IMR-90 (cell line): ENCODE measurements at regions not wholly inside any gene's neighbourhood (a gene's known extent, or its start where the extent isn't known, plus 50 kb on each side); places are given as distances from the start of the nearest gene placed in this dataset.

Experiments used
- ATAC-seq: fragments of 200-7000 bp; cut with Tn5 transposase; 2 replicates; pipeline ENCODE4 v1.9.1; 2020; ENCODE audit warnings: low read depth, mild to moderate bottlenecking, moderate library complexity
- BruUV-seq: library from RNA; stranded (reverse); fragments of 400-500 nt; replicated peaks from 2 replicates; lab custom pipeline; 2021; lab: Mats Ljungman, UMichigan
- CTCF ChIA-PET: fragments of 300-600 bp; formaldehyde crosslinking; extraction: SDS; loops from one replicate; lab custom pipeline; 2021; ENCODE audit warnings: antibody characterized with exemption; lab: Yijun Ruan, JAX
- POLR2A ChIA-PET: fragments of 300-600 bp; sonication (Branson Sonifier 250); formaldehyde crosslinking; loops from one replicate; lab custom pipeline; 2022; ENCODE audit warnings: antibody characterized with exemption; ENCODE audit not compliant: unreplicated experiment; lab: Charles Lee
- DNase-seq: peaks from one replicate; pipeline ENCODE4 v3.0.0; 2013
- H2AFZ ChIP-seq: replicated peaks from 2 replicates; pipeline ENCODE3; 2013; ENCODE audit warnings: low read length, mild to moderate bottlenecking; ENCODE audit not compliant: poor library complexity
- H2AK5ac ChIP-seq: 2 replicates; pipeline ENCODE4 v1.6.1; 2013; ENCODE audit warnings: low read depth, low read length, inconsistent platforms
- H2AK9ac ChIP-seq: replicated peaks from 2 replicates; pipeline ENCODE3; 2013; ENCODE audit warnings: mild to moderate bottlenecking, low read depth, low read length, moderate library complexity; ENCODE audit not compliant: poor library complexity
- H2BK120ac ChIP-seq: 2 replicates; pipeline ENCODE4 v1.6.1; 2013; ENCODE audit warnings: low read depth, low read length, inconsistent platforms
- H2BK15ac ChIP-seq: 3 replicates; pipeline ENCODE4 v1.6.1; 2013; ENCODE audit warnings: low read depth, low read length, inconsistent platforms
- H2BK20ac ChIP-seq: 2 replicates; pipeline ENCODE4 v1.6.1; 2013; ENCODE audit warnings: low read depth, mild to moderate bottlenecking, inconsistent platforms, low read length, moderate library complexity
- H2BK5ac ChIP-seq: 2 replicates; pipeline ENCODE4 v1.6.1; 2013; ENCODE audit warnings: mild to moderate bottlenecking, low read depth, low read length, inconsistent platforms; ENCODE audit not compliant: poor library complexity, severe bottlenecking
- H3K14ac ChIP-seq: replicated peaks from 2 replicates; pipeline ENCODE4 v1.6.1; 2013; ENCODE audit warnings: low read depth, low read length, inconsistent platforms
- H3K18ac ChIP-seq: 2 replicates; pipeline ENCODE4 v1.6.1; 2013; ENCODE audit warnings: low read depth, low read length, control low read depth
- H3K23ac ChIP-seq: 2 replicates; pipeline ENCODE4 v1.6.1; 2013; ENCODE audit warnings: low read depth, low read length, inconsistent platforms
- H3K27ac ChIP-seq: 2 replicates; pipeline ENCODE4 v1.5.1; 2013; ENCODE audit warnings: mild to moderate bottlenecking, control low read depth, low read length; ENCODE audit not compliant: insufficient read depth
- H3K27me3 ChIP-seq: 2 replicates; pipeline ENCODE4 v1.6.1; 2013; ENCODE audit warnings: low read length; ENCODE audit not compliant: control insufficient read depth, insufficient read depth
- H3K36me3 ChIP-seq: 2 replicates; pipeline ENCODE4 v1.6.1; 2013; ENCODE audit warnings: low read length, mixed read lengths; ENCODE audit not compliant: control insufficient read depth, insufficient read depth
- H3K4ac ChIP-seq: 2 replicates; pipeline ENCODE4 v1.6.1; 2013; ENCODE audit warnings: low read depth, low read length, inconsistent platforms
- H3K4me1 ChIP-seq: 2 replicates; pipeline ENCODE4 v1.6.1; 2013; ENCODE audit warnings: low read length, mixed read lengths; ENCODE audit not compliant: control insufficient read depth, insufficient read depth
- H3K4me2 ChIP-seq: 2 replicates; pipeline ENCODE4 v1.6.1; 2013; ENCODE audit warnings: low read depth, mild to moderate bottlenecking, control low read depth, low read length, moderate library complexity
- H3K4me3 ChIP-seq: 2 replicates; pipeline ENCODE4 v1.5.1; 2013; ENCODE audit warnings: low read depth, mild to moderate bottlenecking, control low read depth, low read length, moderate library complexity; ENCODE audit not compliant: insufficient read depth
- H3K56ac ChIP-seq: 2 replicates; pipeline ENCODE4 v1.6.1; 2013; ENCODE audit warnings: low read length, inconsistent platforms; ENCODE audit not compliant: insufficient read depth; ENCODE audit errors: extremely low read depth
- H3K79me1 ChIP-seq, 2 experiments: 2 replicates each; pipeline ENCODE4 v1.6.1; 2013; ENCODE audit warnings: low read length in 2 of 2, inconsistent platforms in 1 of 2, low read depth in 1 of 2
- H3K9ac ChIP-seq: 2 replicates; pipeline ENCODE4 v1.6.1; 2013; ENCODE audit warnings: low read depth, low read length, control low read depth
- H3K9me1 ChIP-seq: 2 replicates; pipeline ENCODE4 v1.6.1; 2013; ENCODE audit warnings: low read length, inconsistent platforms; ENCODE audit not compliant: insufficient read depth
- H3K9me3 ChIP-seq: 2 replicates; pipeline ENCODE4 v1.6.1; 2013; ENCODE audit warnings: low read length; ENCODE audit not compliant: control insufficient read depth, insufficient read depth
- H4K20me1 ChIP-seq: 2 replicates; pipeline ENCODE4 v1.6.1; 2013; ENCODE audit warnings: low read length, inconsistent platforms; ENCODE audit not compliant: insufficient read depth
- H4K5ac ChIP-seq: 2 replicates; pipeline ENCODE4 v1.6.1; 2013; ENCODE audit warnings: mild to moderate bottlenecking, low read depth, low read length, control low read depth
- H4K8ac ChIP-seq, 2 experiments: 2 replicates each; pipeline ENCODE4 v1.6.1; 2013; ENCODE audit warnings: low read depth in 2 of 2, low read length in 2 of 2, control low read depth in 1 of 2, inconsistent platforms in 1 of 2
- H4K91ac ChIP-seq: 2 replicates; pipeline ENCODE4 v1.6.1; 2013; ENCODE audit warnings: low read depth, low read length, inconsistent platforms; ENCODE audit not compliant: insufficient read depth
- NFE2L2 ChIP-seq: fragments of 150-350 bp; IDR thresholded peaks from 2 replicates; pipeline ENCODE4 v1.6.1; 2016; ENCODE audit warnings: low read depth, mild to moderate bottlenecking, low read length
- WGBS, 2 experiments: methylation state at CpG; one replicate each; pipeline versions ENCODE4 v1.1.5 to v1.1.7; 2013; ENCODE audit warnings: missing lambda C conversion rate in 2 of 2; ENCODE audit not compliant: insufficient read length in 1 of 2; ENCODE audit errors: extremely low coverage in 2 of 2; 5-methylcytosine and 5-hydroxymethylcytosine counted together
- dilution Hi-C: fragments of 300-500 bp; cut with HindIII; formaldehyde crosslinking; loops from one replicate; pipeline ENCODE4 v1.14.3; 2018; ENCODE audit warnings: low sequenced_read_pairs; ENCODE audit not compliant: unreplicated experiment
- in situ Hi-C: fragments of 300-500 bp; cut with MboI; formaldehyde crosslinking; loops from 3 replicates; pipeline ENCODE4 v1.14.3; 2019; ENCODE audit warnings: low sequenced_read_pairs, inconsistent platforms, mixed read lengths
- intact Hi-C: fragments of 100-400 bp; cut with micrococcal nuclease; formaldehyde crosslinking; loops from 2 replicates; pipeline ENCODE4 v1.10.0; 2022
- TF ChIP-seq, protein P1 (sequence below): fragments of 150-350 bp; IDR thresholded peaks from 2 replicates; pipeline ENCODE4 v1.6.1; 2016; ENCODE audit warnings: low read depth, mild to moderate bottlenecking, low read length, moderate library complexity, borderline replicate concordance

DNA sequence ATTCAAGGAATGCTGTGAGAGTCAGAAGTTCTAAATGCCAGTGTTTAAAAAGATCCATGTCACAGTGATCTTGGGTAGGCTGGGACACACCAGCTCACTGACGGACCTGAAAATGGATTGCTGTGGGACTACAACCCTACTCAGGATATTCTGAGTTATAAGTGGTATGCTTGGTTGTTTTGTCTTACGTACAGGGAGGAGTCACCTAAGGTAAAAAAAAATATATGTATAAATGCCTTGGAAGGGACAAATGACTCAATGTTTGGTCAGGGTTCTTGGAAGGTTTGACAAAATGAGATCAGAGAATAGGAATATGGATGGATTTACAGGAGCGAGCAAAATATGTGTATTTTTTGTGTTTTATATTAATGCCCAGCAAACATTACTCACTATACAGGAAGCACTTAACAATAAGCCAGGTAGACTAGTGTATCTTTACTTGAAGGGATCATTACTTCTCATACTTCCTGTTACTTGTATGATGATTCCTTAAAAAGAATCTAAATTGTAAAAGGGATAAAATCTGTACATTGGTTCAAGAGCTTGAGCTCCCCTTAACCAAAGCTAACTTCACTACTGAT is 767.3 kb downstream of the GBE1 start:
- Histone ChIP-seq H4K5ac (no peak overlapping the region), H3K9ac (no peak overlapping the region), H3K9me1 (no peaks in the 10 kb centered on the region), H3K27me3 (no peaks in the 10 kb centered on the region), H2BK5ac (no peak overlapping the region), H2AK5ac (no peak overlapping the region), H3K14ac (no peak overlapping the region), H3K79me1 (no peaks in the 10 kb centered on the region), H4K20me1 (no peaks in the 10 kb centered on the region), H2BK120ac (no peak overlapping the region), H3K56ac (no peak overlapping the region), H3K4me1 (no peaks in the 10 kb centered on the region), H3K4me3 (no peak overlapping the region), H4K8ac (no peak overlapping the region), H3K4me2 (no peak overlapping the region), H3K23ac (no peak overlapping the region), H2BK20ac (no peak overlapping the region), H3K9me3 (peaks cover 2% of the 10 kb centered on the region), H2AFZ (no peak overlapping the region), H3K18ac (no peak overlapping the region), H3K36me3 (no peaks in the 10 kb centered on the region), H2AK9ac (no peak overlapping the region), H3K27ac (no peak overlapping the region), H2BK15ac (no peak overlapping the region), H4K91ac (no peak overlapping the region), H3K4ac (no peak overlapping the region)
- intact Hi-C loops: no loop called here
- BruUV-seq: no TSS peak
- no peak for TF ChIP-seq NFE2L2
- TF ChIP-seq, protein P1, sequence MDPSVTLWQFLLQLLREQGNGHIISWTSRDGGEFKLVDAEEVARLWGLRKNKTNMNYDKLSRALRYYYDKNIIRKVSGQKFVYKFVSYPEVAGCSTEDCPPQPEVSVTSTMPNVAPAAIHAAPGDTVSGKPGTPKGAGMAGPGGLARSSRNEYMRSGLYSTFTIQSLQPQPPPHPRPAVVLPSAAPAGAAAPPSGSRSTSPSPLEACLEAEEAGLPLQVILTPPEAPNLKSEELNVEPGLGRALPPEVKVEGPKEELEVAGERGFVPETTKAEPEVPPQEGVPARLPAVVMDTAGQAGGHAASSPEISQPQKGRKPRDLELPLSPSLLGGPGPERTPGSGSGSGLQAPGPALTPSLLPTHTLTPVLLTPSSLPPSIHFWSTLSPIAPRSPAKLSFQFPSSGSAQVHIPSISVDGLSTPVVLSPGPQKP: no peak
- ATAC-seq (no peak), DNase-seq (no peak)
- POLR2A ChIA-PET: no interaction called here
- dilution Hi-C loops: no loop called here
- in situ Hi-C loops: no loop called here
- WGBS, 2 experiments: 60% methylated on average over 1 of the region's 3 CpGs; no CpG with 5 or more reads in 1 of the 2 experiments
- CTCF ChIA-PET: no interaction called here
